A549 (cell line): ENCODE measurements at regions not wholly inside any gene's neighbourhood (a gene's known extent, or its start where the extent isn't known, plus 50 kb on each side); places are given as distances from the start of the nearest gene placed in this dataset.

Experiments used
- CTCF ChIP-seq: fragments of >200 bp; sonication (Bioruptor Twin); formaldehyde crosslinking; IDR thresholded peaks from 3 replicates; pipeline ENCODE4 v1.5.1; 2016
- EP300 ChIP-seq, 2 experiments: fragments of >200 bp; sonication (Bioruptor Twin); formaldehyde crosslinking; IDR thresholded peaks; 2 replicates in 1 of 2; 3 replicates in 1 of 2; pipeline ENCODE4 v1.6.1; 2016 to 2017
- JUNB ChIP-seq: fragments of >200 bp; sonication (Bioruptor Twin); formaldehyde crosslinking; IDR thresholded peaks from 2 replicates; pipeline ENCODE4 v1.6.1; 2016
- MAX ChIP-seq: IDR thresholded peaks from 2 replicates; pipeline ENCODE4 v1.6.1; 2012
- NPAS2 ChIP-seq: fragments of 250-450 bp; sonication (Bioruptor Pico); IDR thresholded peaks from 2 replicates; pipeline ENCODE4 v1.8.0; 2022; ENCODE audit warnings: mild to moderate bottlenecking, moderate library complexity, borderline replicate concordance
- POLR2AphosphoS2 ChIP-seq: conservative IDR thresholded peaks from 2 replicates; pipeline ENCODE4 v1.6.1; 2012; ENCODE audit warnings: low read length, improper control_type of control experiment, inconsistent platforms
- SREBF2 ChIP-seq: fragments of 450-650 bp; IDR thresholded peaks from 2 replicates; pipeline ENCODE4 v1.6.1; 2014; ENCODE audit warnings: mild to moderate bottlenecking, moderate library complexity
- ZFP36 ChIP-seq: fragments of 450-650 bp; IDR thresholded peaks from 2 replicates; pipeline ENCODE4 v1.6.1; 2014; ENCODE audit warnings: borderline replicate concordance; ENCODE audit not compliant: partially characterized antibody
- TF ChIP-seq, protein P1 (sequence below): fragments of 200-600 bp; sonication (generic); IDR thresholded peaks from 2 replicates; pipeline ENCODE4 v1.6.1; 2016; ENCODE audit warnings: antibody characterized with exemption, mild to moderate bottlenecking, moderate library complexity

- TF ChIP-seq CTCF (no peak), JUNB (no peak), EP300 (IDR thresholded peaks at IDR 0.05) (no peak), ZFP36 (no peak), POLR2AphosphoS2 (no peak), MAX (no peak), NPAS2 (CRISPR knock-in tag) (no peak), SREBF2 (no peak)
- TF ChIP-seq, protein P1, sequence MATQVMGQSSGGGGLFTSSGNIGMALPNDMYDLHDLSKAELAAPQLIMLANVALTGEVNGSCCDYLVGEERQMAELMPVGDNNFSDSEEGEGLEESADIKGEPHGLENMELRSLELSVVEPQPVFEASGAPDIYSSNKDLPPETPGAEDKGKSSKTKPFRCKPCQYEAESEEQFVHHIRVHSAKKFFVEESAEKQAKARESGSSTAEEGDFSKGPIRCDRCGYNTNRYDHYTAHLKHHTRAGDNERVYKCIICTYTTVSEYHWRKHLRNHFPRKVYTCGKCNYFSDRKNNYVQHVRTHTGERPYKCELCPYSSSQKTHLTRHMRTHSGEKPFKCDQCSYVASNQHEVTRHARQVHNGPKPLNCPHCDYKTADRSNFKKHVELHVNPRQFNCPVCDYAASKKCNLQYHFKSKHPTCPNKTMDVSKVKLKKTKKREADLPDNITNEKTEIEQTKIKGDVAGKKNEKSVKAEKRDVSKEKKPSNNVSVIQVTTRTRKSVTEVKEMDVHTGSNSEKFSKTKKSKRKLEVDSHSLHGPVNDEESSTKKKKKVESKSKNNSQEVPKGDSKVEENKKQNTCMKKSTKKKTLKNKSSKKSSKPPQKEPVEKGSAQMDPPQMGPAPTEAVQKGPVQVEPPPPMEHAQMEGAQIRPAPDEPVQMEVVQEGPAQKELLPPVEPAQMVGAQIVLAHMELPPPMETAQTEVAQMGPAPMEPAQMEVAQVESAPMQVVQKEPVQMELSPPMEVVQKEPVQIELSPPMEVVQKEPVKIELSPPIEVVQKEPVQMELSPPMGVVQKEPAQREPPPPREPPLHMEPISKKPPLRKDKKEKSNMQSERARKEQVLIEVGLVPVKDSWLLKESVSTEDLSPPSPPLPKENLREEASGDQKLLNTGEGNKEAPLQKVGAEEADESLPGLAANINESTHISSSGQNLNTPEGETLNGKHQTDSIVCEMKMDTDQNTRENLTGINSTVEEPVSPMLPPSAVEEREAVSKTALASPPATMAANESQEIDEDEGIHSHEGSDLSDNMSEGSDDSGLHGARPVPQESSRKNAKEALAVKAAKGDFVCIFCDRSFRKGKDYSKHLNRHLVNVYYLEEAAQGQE, result no peak
Observed at GRCh38 chr12:67446716-67447115, 177.6 kb downstream of the CAND1 start.
